ENCODE measurements at regions not wholly inside any gene's neighbourhood (a gene's known extent, or its start where the extent isn't known, plus 50 kb on each side); places are given as distances from the start of the nearest gene placed in this dataset.

DNA sequence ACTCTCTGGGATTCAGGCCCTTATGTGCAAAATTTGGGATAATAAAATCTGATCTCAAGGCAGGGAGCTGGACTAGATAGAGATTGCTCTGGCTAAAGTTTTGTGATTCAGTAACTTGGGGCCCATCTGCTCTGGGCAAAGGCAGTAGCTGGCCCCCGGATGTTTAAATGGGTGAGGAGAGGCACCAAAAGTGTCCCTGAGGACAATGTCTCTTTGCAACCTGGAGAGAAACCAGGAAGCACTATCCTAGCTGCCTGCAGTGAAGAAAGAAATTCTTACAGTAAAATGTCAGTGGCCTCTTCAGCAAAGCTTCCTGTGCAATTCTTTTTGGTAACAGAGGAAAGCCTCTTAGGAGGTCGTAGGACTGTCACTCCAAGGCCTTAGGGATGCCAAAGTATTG lies 54.6 kb upstream of the BARX2 start:
- Histone ChIP-seq H4K20me1 (ENCODE audit: control insufficient read depth, extremely low read depth, insufficient read depth, low read length) (no peaks in the 10 kb centered on the region), H3K9me3 (ENCODE audit: control insufficient read depth, insufficient read depth, low read depth, low read length) (no peaks in the 10 kb centered on the region), H3K36me3 (ENCODE audit: control insufficient read depth, insufficient read depth, low read length) (no peaks in the 10 kb centered on the region), H3K79me2 (ENCODE audit: control insufficient read depth, insufficient read depth, low read length) (no peaks in the 10 kb centered on the region), H3K27me3 (ENCODE audit: control insufficient read depth, insufficient read depth, low read length) (no peaks in the 10 kb centered on the region), H3K4me2 (ENCODE audit: extremely low read depth, insufficient read depth, low read length) (no peak overlapping the region), H3K9ac (ENCODE audit: insufficient read depth, low read length) (no peak overlapping the region), H3K4me1 (ENCODE audit: control insufficient read depth, extremely low read depth, insufficient read depth, low read length) (peaks cover 7% of the 10 kb centered on the region), H3K27ac (ENCODE audit: insufficient read depth, low read length) (no peak overlapping the region), H2AFZ (ENCODE audit: low read length) (no peak overlapping the region), H3K4me3 (replicated peaks in 1 of 4; ENCODE audit: control extremely low read depth in 1 of 4, insufficient read depth in 1 of 4, low read depth in 3 of 4, low read length in 4 of 4) (no peak overlapping the region)
- TF ChIP-seq EZH2 (IDR thresholded peaks at IDR 0.05; ENCODE audit: low read length, missing control alignments) (no peak), CTCF (conservative IDR thresholded peaks at IDR 0.05 in 1 of 2, IDR thresholded peaks at IDR 0.05 in 1 of 2; ENCODE audit: low read depth in 1 of 2, low read length in 2 of 2) (no peak)
- DNase-seq (ENCODE audit: low read depth in 2 of 2): no peak

- DNase-seq (ENCODE audit: low read depth in 2 of 2): peak in 1 of 2 donors; percentile 8
- Histone ChIP-seq H3K27me3 (ENCODE audit: control insufficient read depth, insufficient read depth, low read length) (no peaks in the 10 kb centered on the region), H3K27ac (ENCODE audit: insufficient read depth, low read length) (no peak overlapping the region), H2AFZ (ENCODE audit: low read length) (no peak overlapping the region), H4K20me1 (ENCODE audit: control insufficient read depth, extremely low read depth, insufficient read depth, low read length) (no peaks in the 10 kb centered on the region), H3K4me2 (ENCODE audit: extremely low read depth, insufficient read depth, low read length) (no peak overlapping the region), H3K9me3 (ENCODE audit: control insufficient read depth, insufficient read depth, low read depth, low read length) (no peaks in the 10 kb centered on the region), H3K4me3 (replicated peaks in 1 of 4; ENCODE audit: control extremely low read depth in 1 of 4, insufficient read depth in 1 of 4, low read depth in 3 of 4, low read length in 4 of 4) (no peak overlapping the region), H3K9ac (ENCODE audit: insufficient read depth, low read length) (no peak overlapping the region), H3K36me3 (ENCODE audit: control insufficient read depth, insufficient read depth, low read length) (no peaks in the 10 kb centered on the region), H3K79me2 (ENCODE audit: control insufficient read depth, insufficient read depth, low read length) (no peaks in the 10 kb centered on the region), H3K4me1 (ENCODE audit: control insufficient read depth, extremely low read depth, insufficient read depth, low read length) (peaks cover 7% of the 10 kb centered on the region)
- TF ChIP-seq EZH2 (IDR thresholded peaks at IDR 0.05; ENCODE audit: low read length, missing control alignments) (no peak), CTCF (conservative IDR thresholded peaks at IDR 0.05 in 1 of 2, IDR thresholded peaks at IDR 0.05 in 1 of 2; ENCODE audit: low read depth in 1 of 2, low read length in 2 of 2) (no peak)
Observed at GRCh38 chr11:129320494-129320893, 55.2 kb upstream of the BARX2 start.

GRCh38 chr11:129319751-129320150 lies 55.9 kb upstream of the BARX2 start:
- Histone ChIP-seq H3K36me3 (ENCODE audit: control insufficient read depth, insufficient read depth, low read length) (no peaks in the 10 kb centered on the region), H3K27ac (ENCODE audit: insufficient read depth, low read length) (no peak overlapping the region), H3K4me3 (replicated peaks in 1 of 4; ENCODE audit: control extremely low read depth in 1 of 4, insufficient read depth in 1 of 4, low read depth in 3 of 4, low read length in 4 of 4) (no peak overlapping the region), H3K9ac (ENCODE audit: insufficient read depth, low read length) (no peak overlapping the region), H3K9me3 (ENCODE audit: control insufficient read depth, insufficient read depth, low read depth, low read length) (no peaks in the 10 kb centered on the region), H3K79me2 (ENCODE audit: control insufficient read depth, insufficient read depth, low read length) (no peaks in the 10 kb centered on the region), H3K4me1 (ENCODE audit: control insufficient read depth, extremely low read depth, insufficient read depth, low read length) (peaks cover 7% of the 10 kb centered on the region), H2AFZ (ENCODE audit: low read length) (no peak overlapping the region), H3K4me2 (ENCODE audit: extremely low read depth, insufficient read depth, low read length) (no peak overlapping the region), H4K20me1 (ENCODE audit: control insufficient read depth, extremely low read depth, insufficient read depth, low read length) (no peaks in the 10 kb centered on the region), H3K27me3 (ENCODE audit: control insufficient read depth, insufficient read depth, low read length) (no peaks in the 10 kb centered on the region)
- no peak for DNase-seq (ENCODE audit: low read depth in 2 of 2)
- TF ChIP-seq CTCF (conservative IDR thresholded peaks at IDR 0.05 in 1 of 2, IDR thresholded peaks at IDR 0.05 in 1 of 2; ENCODE audit: low read depth in 1 of 2, low read length in 2 of 2) (no peak), EZH2 (IDR thresholded peaks at IDR 0.05; ENCODE audit: low read length, missing control alignments) (no peak)
